ENCODE measurements at regions not wholly inside any gene's neighbourhood (a gene's known extent, or its start where the extent isn't known, plus 50 kb on each side); places are given as distances from the start of the nearest gene placed in this dataset.

DNA sequence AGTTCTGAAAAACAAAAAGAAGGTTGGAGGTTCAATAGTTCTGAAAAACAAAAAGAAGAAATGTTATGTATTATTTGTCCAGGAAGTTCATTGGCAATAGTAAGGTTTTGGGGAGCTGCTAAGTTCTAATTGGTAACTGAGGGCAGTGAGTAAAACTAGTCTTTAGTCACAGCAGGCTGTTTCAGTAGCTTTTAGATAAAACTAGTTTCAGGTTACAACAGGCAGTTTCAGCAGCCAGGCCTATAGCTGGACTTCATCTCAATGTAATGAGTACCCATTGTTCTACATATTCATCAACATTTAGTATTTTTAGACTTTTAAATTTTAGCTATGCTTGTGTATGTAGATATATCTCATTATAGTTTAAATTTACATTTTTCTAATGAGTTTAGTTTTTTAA, 639.3 kb downstream of the TOX3 start:
- DNase-seq (ENCODE audit: low spot score), result peak; percentile 29

DNA sequence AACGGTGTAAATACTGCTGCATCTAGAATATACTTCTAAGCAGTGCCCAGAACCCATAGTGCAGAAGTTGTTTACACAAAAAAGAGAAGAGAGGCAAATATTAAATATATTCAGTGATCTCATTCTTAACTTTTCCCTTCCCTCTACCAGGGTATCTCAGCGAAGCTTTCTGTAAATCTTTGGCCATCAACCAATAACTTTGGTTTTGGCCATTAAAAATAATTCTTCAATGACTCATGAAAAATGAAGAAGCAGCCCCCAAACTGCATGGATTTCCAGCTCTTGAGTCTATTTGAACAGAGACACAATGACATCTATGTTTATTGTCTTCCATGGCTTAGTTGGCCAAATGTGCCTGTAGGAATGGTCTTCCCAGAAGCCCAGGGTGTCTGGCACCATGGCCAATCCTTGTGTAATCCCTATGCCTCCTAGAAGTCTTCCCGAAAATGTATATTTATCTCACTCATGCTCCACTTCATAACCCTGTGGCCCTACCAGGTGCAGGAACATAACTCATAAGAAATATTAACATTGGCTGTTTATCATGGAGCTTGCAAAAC, 646.6 kb downstream of the TOX3 start:
- DNase-seq (ENCODE audit: low spot score), result no peak

DNA sequence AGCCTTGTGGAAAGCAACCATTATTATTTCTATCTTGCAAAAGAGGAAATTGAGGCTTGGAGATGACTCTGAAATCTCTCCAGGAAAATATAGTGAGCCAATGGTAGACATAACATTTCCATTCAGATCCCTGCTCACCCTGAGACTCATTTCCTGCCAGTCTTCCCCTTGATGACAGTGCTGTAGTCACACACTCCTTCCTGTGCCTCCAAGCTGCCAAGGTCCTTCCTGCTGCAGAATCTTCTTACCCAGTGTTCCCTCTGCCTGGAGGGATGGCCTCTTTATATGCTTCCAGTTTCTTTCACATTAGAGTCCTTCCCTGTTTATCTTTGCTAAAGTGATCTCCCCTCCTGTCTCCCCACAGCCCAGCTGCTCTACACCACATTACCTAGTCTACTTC, 648.1 kb downstream of the TOX3 start:
- peak; percentile 39 for DNase-seq (ENCODE audit: low spot score)

DNA sequence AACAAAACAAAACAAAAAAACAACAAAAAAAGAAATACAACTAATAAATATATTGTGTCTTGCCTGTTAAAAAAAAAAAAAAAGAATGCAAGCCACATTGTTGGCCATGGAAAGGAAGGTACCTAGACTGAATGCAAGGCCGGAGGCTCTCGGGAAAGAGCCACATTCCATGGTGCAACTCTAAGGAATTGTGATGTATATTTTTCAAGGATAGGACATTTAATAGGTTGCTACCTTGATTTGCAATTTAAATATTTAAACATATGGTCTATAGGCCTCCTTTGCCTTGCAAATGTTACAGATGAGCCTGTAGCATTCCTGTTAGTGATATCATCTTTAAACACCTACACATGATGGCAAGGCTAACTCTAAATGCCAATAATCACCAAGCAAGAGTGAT, 650.9 kb downstream of the TOX3 start:
- DNase-seq (ENCODE audit: low spot score), result no peak

DNA sequence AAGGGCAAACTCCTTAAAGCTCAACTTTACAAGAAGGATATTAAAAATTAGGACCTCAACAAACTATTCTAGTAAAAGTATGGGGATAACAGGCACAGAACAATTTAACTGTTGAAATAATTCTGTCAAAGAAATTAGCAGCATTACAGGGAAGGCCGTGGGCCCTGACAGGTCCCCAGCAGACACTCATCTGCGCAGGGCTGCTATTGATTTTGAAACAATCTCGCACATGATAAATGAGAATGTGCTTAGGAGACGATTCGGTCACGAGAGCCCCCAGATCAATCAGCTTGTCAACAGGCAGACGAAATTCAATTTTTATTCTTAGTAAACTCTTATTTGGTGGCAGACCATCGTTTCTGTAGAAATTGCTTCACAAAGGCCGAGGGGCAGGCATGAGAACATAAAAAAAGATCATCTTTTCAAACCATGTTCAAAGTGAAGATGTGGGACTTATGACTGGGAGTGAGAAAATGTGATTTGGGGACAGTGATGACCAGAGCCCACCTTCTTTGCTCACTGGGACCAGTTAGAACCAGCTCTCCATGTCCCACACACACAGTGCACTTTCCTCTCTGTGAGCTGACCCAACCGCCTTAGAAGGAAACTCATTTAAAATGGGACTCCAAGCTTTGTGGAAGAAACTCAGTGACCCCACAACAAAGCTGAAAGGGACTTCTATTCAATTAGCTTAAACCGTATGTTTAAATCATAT, 654.5 kb downstream of the TOX3 start:
- no peak for DNase-seq (ENCODE audit: low spot score)

DNA sequence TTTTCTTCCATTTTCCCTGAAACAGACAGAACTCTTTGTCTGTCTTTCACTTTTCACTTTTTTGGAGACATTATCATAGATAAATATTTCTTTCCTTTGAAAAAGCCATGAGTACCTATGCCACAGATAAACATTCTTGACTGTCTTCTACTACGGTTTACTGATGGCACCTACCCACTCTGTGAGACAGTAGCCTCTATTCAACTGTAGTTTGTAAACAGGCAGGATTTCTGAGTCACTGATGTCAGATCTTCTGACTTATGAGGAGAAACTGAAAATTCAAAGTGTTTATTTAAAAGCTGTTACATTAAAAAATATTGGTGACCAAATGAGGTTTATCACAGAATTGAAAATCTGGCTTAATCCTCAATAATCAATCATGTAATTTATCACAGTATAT, 658.4 kb downstream of the TOX3 start:
- no peak for DNase-seq (ENCODE audit: low spot score)

DNA sequence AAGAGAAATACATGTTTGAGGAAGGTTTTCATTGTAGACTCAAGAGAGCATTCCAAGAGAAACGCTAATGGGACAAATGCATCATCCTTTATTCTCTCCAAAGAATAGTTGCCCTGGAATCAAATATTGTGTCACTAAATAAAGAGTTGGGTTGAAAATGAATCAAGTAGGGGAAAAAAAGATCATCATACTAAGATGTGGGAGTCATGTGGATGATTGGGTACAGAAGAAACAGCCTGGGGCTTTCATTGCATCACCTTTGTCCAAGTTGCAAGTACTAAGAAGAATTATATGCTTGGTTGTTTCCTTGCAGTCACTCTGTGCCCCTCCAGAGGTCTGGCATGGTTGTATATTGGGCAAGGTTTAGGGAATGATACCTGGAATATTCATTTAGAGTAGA, 658.9 kb downstream of the TOX3 start:
- no peak for DNase-seq (ENCODE audit: low spot score)

DNA sequence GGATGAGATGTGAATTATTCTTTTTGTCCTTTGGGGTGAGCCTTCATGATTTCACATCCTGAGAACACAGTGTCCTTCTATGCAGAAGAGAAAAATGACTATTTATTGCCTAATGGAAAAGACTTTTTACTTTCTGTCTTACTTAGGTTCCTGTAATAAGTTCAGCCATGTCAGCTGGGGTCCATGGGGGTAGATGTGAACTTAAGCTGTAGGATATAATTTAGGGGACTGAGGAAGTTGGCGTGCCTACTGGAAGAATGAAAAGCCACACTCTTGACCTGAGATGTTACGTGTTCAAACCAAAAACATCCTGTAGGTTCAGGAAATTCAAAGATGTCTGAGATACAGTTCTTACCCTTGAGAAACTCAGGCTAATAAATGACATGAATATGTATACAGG, 660.5 kb downstream of the TOX3 start:
- no peak for DNase-seq (ENCODE audit: low spot score)

DNA sequence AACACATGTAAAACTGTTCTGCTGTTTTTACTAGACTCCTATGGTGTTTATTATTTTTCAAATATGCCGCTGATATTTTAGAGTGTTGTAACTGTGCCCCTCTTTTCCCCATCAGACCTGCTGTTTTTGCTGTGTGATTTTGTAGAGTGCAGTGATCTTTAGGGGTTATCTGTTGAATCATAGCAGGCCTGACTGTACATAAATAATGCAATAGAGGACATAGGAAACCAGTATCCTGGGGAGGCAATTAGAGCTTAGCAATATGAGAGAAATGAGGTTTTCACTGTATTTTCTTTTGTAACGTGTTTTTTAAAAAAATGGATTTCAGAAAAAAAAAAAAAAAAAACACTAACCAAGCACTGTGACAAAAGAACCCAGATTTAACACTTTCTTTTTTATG, 662.2 kb downstream of the TOX3 start:
- DNase-seq (ENCODE audit: low spot score), result no peak

DNA sequence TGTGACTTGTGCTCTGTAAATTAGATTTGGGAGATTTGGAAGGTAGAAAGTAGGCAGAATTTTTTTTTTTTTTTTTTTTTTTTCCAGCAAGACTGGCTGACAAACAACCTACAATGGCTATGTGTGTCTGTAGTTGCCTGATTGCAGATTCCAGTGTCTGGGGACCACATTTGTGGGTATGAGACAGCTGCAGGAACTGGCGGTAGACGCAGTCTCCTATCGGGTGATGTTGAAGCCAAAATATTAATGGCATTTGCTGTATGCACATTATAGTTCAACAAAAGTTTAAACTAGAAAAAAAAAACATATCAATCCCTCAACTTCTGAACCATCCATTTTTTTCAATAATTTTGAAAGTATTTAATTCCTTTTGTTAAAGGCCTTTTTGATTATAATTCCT, 665.2 kb downstream of the TOX3 start:
- no peak for DNase-seq (ENCODE audit: low spot score)

DNA sequence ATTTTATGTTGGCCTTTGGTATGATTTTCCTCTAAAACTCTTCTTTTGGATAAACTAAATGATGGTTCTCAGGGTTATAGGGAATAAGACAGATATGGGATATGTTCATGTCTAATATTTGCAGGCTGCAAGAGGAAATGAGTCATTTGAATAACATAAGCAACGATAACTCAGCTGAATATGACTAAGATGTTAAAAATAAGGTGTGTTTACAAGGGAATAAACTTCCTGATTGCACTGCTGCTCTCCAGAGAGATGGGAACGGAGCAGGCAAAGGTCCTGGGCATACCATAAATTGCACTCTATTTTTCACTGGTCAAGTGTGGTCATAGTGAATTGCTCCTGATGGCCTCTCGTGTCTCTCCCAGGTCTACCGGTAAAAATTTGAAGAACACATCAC, 666.2 kb downstream of the TOX3 start:
- peak; percentile 76 for DNase-seq (ENCODE audit: low spot score)

DNA sequence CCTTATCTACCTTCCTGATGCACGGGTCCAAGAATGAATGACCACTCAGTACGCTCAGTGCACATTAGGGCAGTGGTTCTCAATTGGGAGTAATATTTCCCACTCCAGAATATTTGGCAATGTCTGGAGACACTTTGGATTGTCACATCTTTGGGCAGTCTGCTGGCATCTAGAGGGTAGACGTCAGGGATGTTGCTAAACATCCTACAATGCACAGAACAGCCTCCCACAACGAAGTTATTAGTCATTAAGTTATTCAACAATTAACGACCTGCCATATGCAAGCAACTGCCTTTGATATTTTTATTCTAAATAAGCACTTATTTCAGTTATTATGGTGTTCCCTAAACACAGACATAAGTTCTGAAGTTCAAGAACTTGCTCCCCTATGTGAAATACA, 669.3 kb downstream of the TOX3 start:
- no peak for DNase-seq (ENCODE audit: low spot score)

DNA sequence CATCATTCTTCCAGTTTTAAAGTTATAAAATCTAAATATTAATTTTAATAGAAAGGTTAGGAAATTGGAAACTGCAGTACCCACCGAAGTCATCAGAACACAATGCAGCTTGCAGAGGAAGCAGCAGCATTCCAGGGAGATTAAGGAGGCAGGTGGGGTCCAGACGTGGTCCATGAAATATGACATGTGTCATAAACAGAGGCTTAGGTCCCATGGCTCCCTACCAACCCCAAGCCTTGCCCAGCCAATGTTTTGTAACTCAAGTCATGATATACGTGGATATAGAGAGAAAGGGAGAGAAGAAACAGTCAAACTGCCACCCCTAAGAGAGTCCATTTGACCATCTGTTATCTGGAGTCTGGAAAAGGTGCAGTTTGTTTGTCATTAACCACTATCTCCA, 670.0 kb downstream of the TOX3 start:
- DNase-seq (ENCODE audit: low spot score), result no peak

DNA sequence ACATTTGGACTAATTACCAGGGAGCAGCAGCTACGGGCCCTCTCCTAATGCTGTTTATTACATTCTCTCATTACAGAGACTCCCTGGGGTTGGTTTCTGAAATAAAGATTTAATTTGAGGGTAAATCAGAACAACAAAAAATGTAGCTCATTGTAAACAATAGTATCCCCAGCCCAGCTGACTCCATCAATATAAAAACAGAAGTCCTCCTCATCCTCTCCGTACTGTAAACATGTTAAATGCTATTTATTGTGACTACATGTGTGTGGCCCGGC, 670.4 kb downstream of the TOX3 start:
- no peak for DNase-seq (ENCODE audit: low spot score)

DNA sequence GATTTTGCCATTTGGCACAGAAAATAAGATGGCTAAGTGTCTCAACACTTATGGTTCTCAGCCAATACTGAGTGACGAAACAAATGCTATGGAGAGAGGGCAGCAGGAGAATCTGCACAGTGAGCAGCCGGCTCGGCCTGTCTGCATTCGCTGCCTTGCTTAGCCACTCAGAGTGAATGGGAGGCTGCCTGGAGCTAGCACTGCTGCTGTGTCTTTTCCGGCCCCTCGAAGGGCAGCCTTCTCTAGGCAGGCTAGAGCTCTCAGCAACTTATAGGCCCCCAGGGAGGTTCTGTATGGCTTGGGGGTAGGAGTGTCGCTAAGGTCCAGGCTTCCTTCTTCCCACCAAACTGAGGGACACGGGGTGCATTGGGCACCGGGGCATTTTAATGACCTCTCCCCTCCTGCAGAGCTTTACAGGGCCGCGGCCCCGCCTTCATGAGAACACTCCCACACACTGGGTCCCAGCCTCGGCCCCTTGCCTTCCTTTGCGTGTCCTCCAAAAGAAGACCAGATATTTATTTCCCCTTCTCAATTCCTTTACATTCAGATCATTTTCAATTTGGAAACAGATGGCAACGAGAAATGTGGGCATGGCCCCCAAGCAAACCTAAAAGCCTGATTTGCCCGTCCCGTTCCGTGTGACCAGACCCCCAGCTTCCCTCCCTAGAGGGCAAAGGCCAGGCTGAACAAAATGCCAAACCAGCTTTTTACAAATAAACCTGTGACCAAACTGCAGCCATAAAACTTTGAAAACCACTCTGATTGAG, 670.9 kb downstream of the TOX3 start:
- DNase-seq (ENCODE audit: low spot score), result no peak

DNA sequence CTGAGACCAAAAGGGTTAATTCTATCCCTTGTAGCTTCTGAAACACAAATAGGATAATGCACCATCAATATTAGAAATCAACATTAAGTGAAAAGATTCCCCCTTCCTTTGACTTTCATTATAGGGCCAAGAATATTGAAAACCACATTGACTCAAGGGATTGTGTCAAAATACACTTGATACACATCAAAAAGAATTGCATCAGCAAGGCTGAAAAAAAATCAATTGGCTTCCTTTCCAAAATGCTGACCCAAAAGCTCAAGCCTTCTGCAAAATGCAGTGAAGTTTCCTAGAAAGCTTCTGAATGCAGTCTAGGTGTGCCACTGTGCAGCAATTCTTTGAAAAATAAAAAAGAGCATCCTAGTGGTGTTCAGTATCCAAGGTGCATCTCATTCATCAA, 674.4 kb downstream of the TOX3 start:
- no peak for DNase-seq (ENCODE audit: low spot score)

DNA sequence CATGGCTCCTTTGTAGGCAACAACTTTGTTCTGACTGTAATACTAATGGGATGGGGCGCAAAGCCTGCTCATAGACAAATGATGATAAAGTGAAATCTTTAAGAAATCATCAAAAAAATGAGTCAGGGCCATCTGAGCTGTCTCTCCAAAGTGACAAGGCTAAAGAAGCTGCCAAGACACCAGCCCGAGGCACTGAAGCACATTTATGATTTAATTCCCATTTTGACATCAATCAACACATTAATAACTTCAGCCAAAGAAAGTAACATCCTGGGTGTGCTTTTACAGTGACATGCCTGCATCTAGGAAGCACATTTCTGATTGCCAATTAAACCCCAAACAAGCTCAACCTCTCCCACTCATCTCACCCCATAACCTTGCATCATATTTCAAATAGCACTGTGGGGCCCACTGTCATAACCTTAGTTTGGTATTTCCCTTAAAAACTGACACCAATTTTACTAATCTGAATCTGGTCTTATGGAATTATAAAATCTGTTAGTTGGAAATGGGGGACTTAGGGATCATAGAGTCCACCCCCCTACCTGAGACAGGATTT, 676.6 kb downstream of the TOX3 start:
- DNase-seq (ENCODE audit: low spot score), result no peak

DNA sequence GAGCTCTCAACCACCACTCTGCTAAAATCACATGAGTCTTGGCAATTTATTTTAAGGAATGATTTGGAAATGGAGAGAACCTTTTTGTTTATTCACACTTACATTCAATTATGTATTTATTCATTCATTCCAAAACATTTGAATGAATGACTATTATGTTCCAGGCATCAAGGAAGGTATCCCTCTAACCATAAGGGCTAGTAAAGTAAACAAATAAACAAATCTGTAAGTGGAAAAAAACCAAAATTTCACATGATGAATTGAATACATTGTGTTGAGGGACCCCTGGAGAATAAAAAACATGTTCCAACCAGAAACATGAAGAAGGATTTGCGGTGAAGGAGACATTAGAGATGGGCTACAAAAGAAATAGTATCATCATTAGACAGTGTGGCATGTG, 677.8 kb downstream of the TOX3 start:
- DNase-seq (ENCODE audit: low spot score), result no peak

DNA sequence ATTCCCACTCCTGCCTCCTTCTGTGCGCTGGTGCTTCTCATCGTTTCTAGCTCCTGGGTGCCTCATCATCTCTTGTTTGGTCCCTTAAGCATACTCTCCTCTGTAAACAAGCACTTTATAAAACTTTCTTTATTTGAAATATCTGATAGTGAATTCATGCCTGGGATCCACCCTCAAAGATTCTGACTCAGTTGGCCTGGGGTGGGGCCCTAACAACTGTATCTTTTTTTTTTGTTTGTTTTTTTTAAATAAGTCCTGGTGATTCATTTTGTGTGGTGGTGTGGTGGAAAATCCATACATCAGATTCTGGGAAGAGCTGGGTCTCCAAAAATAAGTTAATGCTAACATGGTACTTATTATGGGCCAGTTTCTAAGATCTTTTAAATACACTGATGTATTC, 678.3 kb downstream of the TOX3 start:
- no peak for DNase-seq (ENCODE audit: low spot score)

DNA sequence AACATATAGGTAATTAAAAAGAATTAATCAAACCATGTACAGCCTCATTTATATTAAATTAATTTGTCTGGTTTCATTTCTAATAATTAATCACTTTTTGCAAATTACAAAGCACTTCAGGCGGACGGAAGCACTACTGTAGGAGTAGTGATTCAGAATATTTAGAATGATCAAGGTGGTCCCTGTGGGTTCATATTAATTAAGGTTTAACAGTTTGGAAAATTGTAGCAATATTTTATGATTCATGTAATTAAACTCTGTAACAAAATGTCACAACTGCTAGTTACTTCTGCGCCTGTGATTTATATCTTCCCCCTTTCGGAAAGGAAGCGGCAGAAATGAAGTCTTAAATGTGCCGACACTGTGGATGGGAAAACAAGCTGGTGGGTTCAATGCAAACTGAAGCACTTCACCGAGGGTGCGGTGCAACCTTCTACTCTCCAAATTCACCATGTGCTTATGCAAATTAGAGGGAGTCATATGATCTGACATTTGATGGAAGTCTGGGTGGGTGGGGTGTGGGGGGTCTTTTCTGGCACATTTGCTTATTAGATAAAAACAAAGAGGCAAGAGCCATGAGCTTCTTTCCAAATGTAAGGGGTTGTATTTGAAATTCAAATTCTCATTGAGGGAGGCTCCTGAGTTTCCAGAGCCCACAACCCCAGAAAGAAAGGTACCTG, 679.4 kb downstream of the TOX3 start:
- DNase-seq (ENCODE audit: low spot score), result no peak

DNA sequence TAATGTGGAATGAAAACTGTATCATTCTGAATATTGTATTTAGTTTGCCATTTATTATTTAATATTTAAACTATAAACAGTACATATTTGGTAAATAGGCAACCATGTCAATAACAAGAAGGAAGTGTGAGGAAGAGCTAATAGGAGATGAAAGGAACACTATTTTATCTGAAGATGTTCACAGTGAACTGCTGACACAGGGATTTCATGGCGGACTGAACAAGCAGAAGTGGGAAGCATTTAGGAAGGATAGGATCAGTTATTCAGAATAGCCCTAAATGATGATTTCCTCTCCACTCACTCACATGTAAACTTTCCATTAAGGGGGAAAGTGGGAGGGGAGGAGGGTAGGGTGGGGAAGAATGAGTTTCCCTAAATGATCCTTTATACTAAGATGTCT, 682.4 kb downstream of the TOX3 start:
- no peak for DNase-seq (ENCODE audit: low spot score)

DNA sequence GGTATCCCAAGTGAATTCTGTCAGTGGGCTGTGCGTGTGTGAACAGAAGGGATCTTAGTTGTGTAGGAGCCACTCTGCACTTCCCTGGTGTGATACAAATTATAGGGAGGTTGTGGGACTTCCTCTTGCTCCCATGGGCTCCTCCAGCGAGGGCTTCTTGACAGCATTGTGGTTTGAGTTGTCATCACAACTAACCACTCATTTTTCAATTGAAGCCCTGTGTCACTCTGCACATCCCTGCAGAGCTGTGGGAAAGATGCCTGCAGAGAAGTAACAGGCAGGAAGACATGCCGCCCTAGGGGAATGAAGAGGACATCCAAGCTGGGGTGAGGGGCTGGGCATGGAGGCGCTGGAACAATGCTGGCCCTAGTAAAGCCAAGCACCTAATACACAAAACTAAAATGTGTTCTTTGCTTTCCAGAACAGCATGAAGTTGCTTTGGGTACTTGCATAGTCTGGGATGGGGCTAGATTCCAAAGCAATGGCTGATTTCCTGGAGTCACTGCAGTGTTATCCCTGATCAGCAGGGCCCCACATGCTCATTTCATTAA, 692.5 kb downstream of the TOX3 start:
- no peak for DNase-seq (ENCODE audit: low spot score)

DNA sequence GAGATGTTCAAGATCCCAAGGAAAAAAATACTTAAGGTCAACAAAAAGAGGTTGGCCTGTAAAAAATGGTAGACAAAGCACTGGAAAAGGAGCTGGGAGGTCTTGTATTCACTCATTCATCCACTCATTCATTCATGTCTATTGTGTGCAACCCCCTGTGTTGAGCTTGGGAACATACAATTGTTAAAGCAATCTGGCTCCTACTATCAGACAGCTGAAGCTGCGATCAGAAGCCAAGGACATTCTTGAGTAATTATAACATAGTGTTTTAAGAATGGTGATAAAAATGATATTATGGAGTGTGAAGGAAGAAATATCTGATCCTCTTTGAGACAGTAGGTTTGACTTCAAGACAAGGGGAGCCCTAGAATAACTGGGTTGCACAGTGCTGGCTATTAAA, 693.4 kb downstream of the TOX3 start:
- no peak for DNase-seq (ENCODE audit: low spot score)

Data from RKO (cell line).